WTC11 (cell line): ENCODE measurements at regions not wholly inside any gene's neighbourhood (a gene's known extent, or its start where the extent isn't known, plus 50 kb on each side); places are given as distances from the start of the nearest gene placed in this dataset.
"Not testable (repeated sequence)": the region's sequence is repeated elsewhere in the genome, so short reads cannot be mapped to it uniquely, and the experiment has no call there.

ENCODE experiments used
- ATAC-seq: fragments of 200-7000 bp; cut with Tn5 transposase; 2 replicates; pipeline ENCODE4 v1.10.0; 2021; ENCODE audit warnings: mild to moderate bottlenecking, moderate library complexity
- CTCF ChIA-PET: fragments of 300-600 bp; sonication (Branson Sonifier 250); formaldehyde crosslinking; loops from one replicate; lab custom pipeline; 2021; ENCODE audit warnings: antibody characterized with exemption; lab: Charles Lee
- POLR2A ChIA-PET: fragments of 350-600 bp; sonication (Branson Sonifier 250); formaldehyde crosslinking; loops from one replicate; lab custom pipeline; 2021; ENCODE audit warnings: antibody characterized with exemption; lab: Charles Lee
- DNase-seq: peaks from one replicate; pipeline ENCODE4 v3.0.0; 2021; ENCODE audit warnings: low spot score
- H3K27ac Mint-ChIP-seq: 2 replicates; pipeline ENCODE4 v1.8.0; 2021; ENCODE audit warnings: mixed read lengths
- H3K27me3 Mint-ChIP-seq: 2 replicates; pipeline ENCODE4 v1.8.0; 2021; ENCODE audit warnings: low read depth, mild to moderate bottlenecking, moderate library complexity, mixed read lengths
- H3K36me3 Mint-ChIP-seq: 2 replicates; pipeline ENCODE4 v1.8.0; 2021; ENCODE audit warnings: mixed read lengths
- H3K4me1 Mint-ChIP-seq: 2 replicates; pipeline ENCODE4 v1.8.0; 2022; ENCODE audit warnings: mixed read lengths
- H3K4me3 Mint-ChIP-seq: 2 replicates; pipeline ENCODE4 v1.8.0; 2021; ENCODE audit warnings: mild to moderate bottlenecking, moderate library complexity, mixed read lengths
- H3K9me3 Mint-ChIP-seq: 2 replicates; pipeline ENCODE4 v1.8.0; 2021; ENCODE audit warnings: mixed read lengths
- ARID4B ChIP-seq: sonication (generic); formaldehyde crosslinking; IDR thresholded peaks from 2 replicates; pipeline ENCODE4 v1.8.0; 2023; ENCODE audit warnings: missing genetic modification reagents, mild to moderate bottlenecking, borderline replicate concordance
- CREB1 ChIP-seq: sonication (generic); formaldehyde crosslinking; IDR thresholded peaks from 2 replicates; pipeline ENCODE4 v1.8.0; 2023; ENCODE audit warnings: mild to moderate bottlenecking, missing genetic modification reagents
- FOXP1 ChIP-seq: sonication (generic); formaldehyde crosslinking; IDR thresholded peaks from 2 replicates; pipeline ENCODE4 v1.8.0; 2022; ENCODE audit warnings: missing genetic modification reagents, mild to moderate bottlenecking, moderate library complexity, borderline replicate concordance
- ZNF121 ChIP-seq: sonication (generic); formaldehyde crosslinking; IDR thresholded peaks from 2 replicates; pipeline ENCODE4 v1.8.0; 2023; ENCODE audit warnings: missing genetic modification reagents
- ZNF232 ChIP-seq: sonication (generic); formaldehyde crosslinking; IDR thresholded peaks from 2 replicates; pipeline ENCODE4 v1.8.0; 2022; ENCODE audit warnings: mild to moderate bottlenecking, missing genetic modification reagents
- ZNF281 ChIP-seq: sonication (generic); formaldehyde crosslinking; IDR thresholded peaks from 2 replicates; pipeline ENCODE4 v1.8.0; 2023; ENCODE audit warnings: mild to moderate bottlenecking, missing genetic modification reagents

GRCh38 chr2:47690132-47690531 is 92.8 kb upstream of the MSH6 start:
- CTCF ChIA-PET: no interaction called here
- no peak for ATAC-seq
- no peaks in the 10 kb centered on the region; the same call in 1 of the 2 replicates for H3K27me3 Mint-ChIP-seq

GRCh38 chr2:47689118-47689517 is 93.8 kb upstream of the MSH6 start:
- H3K4me1 Mint-ChIP-seq: peaks cover 44% of the 10 kb centered on the region
- ATAC-seq: peak; percentile 29; the same call in 1 of the 2 replicates
- CTCF ChIA-PET: interaction anchor here (0.8 to 1.1 kb wide), 3 partner anchors 10 to 79 kb away, joined by 4 to 8 read pairs (median 5); no protein-coding TSS in a partner anchor
- peak overlapping the region; percentile 88 for H3K27ac Mint-ChIP-seq
- DNase-seq, H3K4me3 Mint-ChIP-seq, H3K27me3 Mint-ChIP-seq, POLR2A ChIA-PET: not testable (repeated sequence)
- peaks cover 19% of the 10 kb centered on the region for H3K36me3 Mint-ChIP-seq
- peaks cover 16% of the 10 kb centered on the region for H3K9me3 Mint-ChIP-seq

More at GRCh38 chr2:47690132-47690531, 92.8 kb upstream of the MSH6 start:
- POLR2A ChIA-PET: no interaction called here
- Mint-ChIP-seq H3K4me1 (peaks cover 54% of the 10 kb centered on the region), H3K27ac (0 out of 2 replicates have a peak overlapping the region, but pooled peaks have one; percentile 15), H3K9me3 (peaks cover 16% of the 10 kb centered on the region), H3K36me3 (peaks cover 19% of the 10 kb centered on the region)
- no peak for DNase-seq
- TF ChIP-seq ZNF121 (CRISPR knock-in tag) (0 out of 2 replicates have a peak, but pooled peaks have one; percentile 28), ZNF232 (CRISPR knock-in tag) (no peak), ARID4B (CRISPR knock-in tag) (no peak)
- TF ChIP-seq, all 79 proteins: peak for 1
- H3K4me3 Mint-ChIP-seq: no peak overlapping the region

DNA sequence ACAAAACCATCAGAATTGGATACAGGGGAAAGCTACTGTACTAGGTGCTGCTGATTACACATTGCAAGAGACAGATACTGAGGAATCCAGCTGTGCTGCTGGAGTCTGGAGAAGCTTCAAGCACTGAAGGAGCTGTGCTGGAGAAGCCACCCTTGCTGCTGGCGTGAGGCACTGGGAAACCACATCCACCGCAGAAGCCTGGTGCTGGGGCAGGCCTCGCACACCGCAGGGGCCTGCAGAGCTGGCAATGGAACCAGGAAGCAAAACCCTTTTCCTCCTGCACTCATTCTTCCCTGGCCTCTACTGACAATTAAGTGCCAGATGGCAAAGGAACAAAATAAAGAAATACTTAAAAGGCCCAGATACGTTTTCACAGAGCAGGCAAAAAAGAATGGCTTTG is 94.4 kb upstream of the MSH6 start:
- no peaks in the 10 kb centered on the region; the same call in 1 of the 2 replicates for H3K27me3 Mint-ChIP-seq
- H3K36me3 Mint-ChIP-seq: peaks cover 19% of the 10 kb centered on the region
- CTCF ChIA-PET: interaction anchor here (0.8 to 1.1 kb wide), 3 partner anchors 10 to 79 kb away, joined by 4 to 8 read pairs (median 5); no protein-coding TSS in a partner anchor
- peaks cover 40% of the 10 kb centered on the region for H3K4me1 Mint-ChIP-seq
- TF ChIP-seq CREB1 (CRISPR knock-in tag): no peak
- 0 out of 2 replicates have a peak, but pooled peaks have one; percentile 51 for TF ChIP-seq FOXP1 (CRISPR knock-in tag)
- peaks cover 16% of the 10 kb centered on the region for H3K9me3 Mint-ChIP-seq
- DNase-seq (no peak), ATAC-seq (peak; percentile 65)
- peak overlapping the region; percentile 88 for H3K27ac Mint-ChIP-seq
- POLR2A ChIA-PET: no interaction called here
- H3K4me3 Mint-ChIP-seq: no peak overlapping the region

GRCh38 chr2:47687856-47688255 is 95.1 kb upstream of the MSH6 start:
- H3K27me3 Mint-ChIP-seq: no peaks in the 10 kb centered on the region; the same call in 1 of the 2 replicates
- POLR2A ChIA-PET: no interaction called here
- DNase-seq: no peak

More at GRCh38 chr2:47687856-47688255, 95.1 kb upstream of the MSH6 start:
- CTCF ChIA-PET: interaction anchor here (1.1 kb wide), 1 partner anchor 9 kb away, joined by 8 read pairs; no protein-coding TSS in a partner anchor
- Mint-ChIP-seq H3K36me3 (peaks cover 19% of the 10 kb centered on the region), H3K9me3 (peaks cover 16% of the 10 kb centered on the region), H3K27ac (no peak overlapping the region), H3K4me1 (peaks cover 40% of the 10 kb centered on the region), H3K4me3 (no peak overlapping the region)
- ATAC-seq: no peak
- TF ChIP-seq ZNF281 (CRISPR knock-in tag): no peak
